ENCODE measurements at regions not wholly inside any gene's neighbourhood (a gene's known extent, or its start where the extent isn't known, plus 50 kb on each side); places are given as distances from the start of the nearest gene placed in this dataset.

GRCh38 chr22:23389271-23390071 is 190.6 kb downstream of the IGLL1 start:
- TF ChIP-seq CTCF (IDR thresholded peaks at IDR 0.05; ENCODE audit: control extremely low read depth, extremely low read depth, low read depth, missing control alignments), result no peak
- no peak for DNase-seq (ENCODE audit: extremely low spot score)
- POLR2A ChIA-PET, result interaction anchor here (0.6 kb wide), 1 partner anchor 898 kb away, joined by 5 read pairs; no protein-coding TSS in a partner anchor
- CTCF ChIA-PET, result no interaction called here

- ChIA-PET CTCF (interaction anchor here (1.5 kb wide), 1 partner anchor 429 kb away, joined by 6 read pairs; no protein-coding TSS in a partner anchor), POLR2A (no interaction called here)
Measured at GRCh38 chr22:23388517-23388890, 191.6 kb downstream of the IGLL1 start.

GRCh38 chr22:23387827-23388516 is 192.1 kb downstream of the IGLL1 start:
- ChIA-PET CTCF (interaction anchor here (1.0 to 1.5 kb wide), 3 partner anchors 24 to 532 kb away, joined by 3 to 6 read pairs (median 4); no protein-coding TSS in a partner anchor), POLR2A (no interaction called here)
- DNase-seq (ENCODE audit: extremely low spot score), result no peak
- no peak for TF ChIP-seq CTCF (IDR thresholded peaks at IDR 0.05; ENCODE audit: control extremely low read depth, extremely low read depth, low read depth, missing control alignments)

More at GRCh38 chr22:23388517-23388890, 191.6 kb downstream of the IGLL1 start:
- no peak for TF ChIP-seq CTCF (IDR thresholded peaks at IDR 0.05; ENCODE audit: control extremely low read depth, extremely low read depth, low read depth, missing control alignments)
- DNase-seq (ENCODE audit: extremely low spot score), result no peak

GRCh38 chr22:23386822-23387580 is 193.1 kb downstream of the IGLL1 start:
- DNase-seq (ENCODE audit: extremely low spot score), result no peak
- ChIA-PET POLR2A (no interaction called here), CTCF (interaction anchor here (1.0 to 1.5 kb wide), 9 partner anchors 7 to 531 kb away, joined by 3 to 20 read pairs (median 5); no protein-coding TSS in a partner anchor)
- no peak for TF ChIP-seq CTCF (IDR thresholded peaks at IDR 0.05; ENCODE audit: control extremely low read depth, extremely low read depth, low read depth, missing control alignments)

GRCh38 chr22:23385678-23386631 is 194.1 kb downstream of the IGLL1 start:
- peak; percentile 92 for DNase-seq (ENCODE audit: extremely low spot score)
- peak; percentile 99 for TF ChIP-seq CTCF (IDR thresholded peaks at IDR 0.05; ENCODE audit: control extremely low read depth, extremely low read depth, low read depth, missing control alignments)
- CTCF ChIA-PET, result interaction anchor here (0.6 to 2.0 kb wide), 33 partner anchors 8 to 427 kb away, joined by 3 to 20 read pairs (median 4); partner anchors contain the start of gene DRICH1
- POLR2A ChIA-PET, result no interaction called here

Data from GM10248 (cell line).